ENCODE measurements at regions not wholly inside any gene's neighbourhood (a gene's known extent, or its start where the extent isn't known, plus 50 kb on each side); places are given as distances from the start of the nearest gene placed in this dataset.
A peak's percentile ranks its signal among the peaks of the same experiment; 100 is the strongest.
"Not testable (repeated sequence)": the region's sequence is repeated elsewhere in the genome, so short reads cannot be mapped to it uniquely, and the experiment has no call there.

DNA sequence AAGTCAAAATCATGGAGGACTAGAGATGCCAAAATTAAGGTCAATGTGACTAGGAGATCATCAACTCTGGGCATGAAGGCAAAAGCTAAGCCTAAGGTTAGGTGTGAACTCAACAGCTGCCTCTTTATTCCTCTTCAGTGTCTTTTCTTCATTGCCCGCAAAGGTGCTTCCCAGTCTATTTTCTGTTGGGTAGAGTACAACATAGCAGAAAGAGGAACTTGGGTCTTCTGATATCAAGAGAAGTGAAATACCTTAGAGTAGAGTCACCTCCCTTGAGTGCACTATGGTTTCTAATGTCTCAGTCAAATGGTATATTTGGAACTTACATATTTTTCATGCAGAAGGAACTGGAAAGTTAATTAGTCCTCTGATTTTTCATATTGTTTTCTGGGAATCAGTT is 122.5 kb upstream of the GRIN3A start:
- no peak for DNase-seq (ENCODE audit: low read depth)

DNA sequence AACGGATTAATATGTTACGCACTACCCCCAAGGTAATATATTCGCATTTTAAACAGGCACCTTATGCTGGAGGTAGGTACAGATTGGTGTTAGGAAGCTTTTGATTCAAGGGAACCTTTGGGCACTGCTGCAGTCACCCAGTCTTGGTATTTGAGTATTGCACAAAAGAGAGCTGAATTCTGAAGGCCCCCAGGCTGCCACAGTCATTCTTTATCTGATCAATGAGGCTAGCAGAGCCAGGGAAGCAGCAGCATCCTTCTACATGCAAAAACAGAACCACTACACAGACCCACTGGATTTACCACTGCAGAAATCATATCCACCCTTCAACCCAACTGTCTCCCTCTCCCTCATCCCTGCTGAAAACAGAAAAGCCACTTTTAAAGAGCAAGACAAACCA is 121.2 kb upstream of the GRIN3A start:
- DNase-seq (ENCODE audit: low read depth): no peak

- DNase-seq (ENCODE audit: low read depth): no peak
These were observed 119.6 kb upstream of the GRIN3A start for GRCh38 chr9:101858026-101858425.

- DNase-seq (ENCODE audit: low read depth): no peak
These were observed 110.8 kb upstream of the GRIN3A start for GRCh38 chr9:101849102-101849707.

DNA sequence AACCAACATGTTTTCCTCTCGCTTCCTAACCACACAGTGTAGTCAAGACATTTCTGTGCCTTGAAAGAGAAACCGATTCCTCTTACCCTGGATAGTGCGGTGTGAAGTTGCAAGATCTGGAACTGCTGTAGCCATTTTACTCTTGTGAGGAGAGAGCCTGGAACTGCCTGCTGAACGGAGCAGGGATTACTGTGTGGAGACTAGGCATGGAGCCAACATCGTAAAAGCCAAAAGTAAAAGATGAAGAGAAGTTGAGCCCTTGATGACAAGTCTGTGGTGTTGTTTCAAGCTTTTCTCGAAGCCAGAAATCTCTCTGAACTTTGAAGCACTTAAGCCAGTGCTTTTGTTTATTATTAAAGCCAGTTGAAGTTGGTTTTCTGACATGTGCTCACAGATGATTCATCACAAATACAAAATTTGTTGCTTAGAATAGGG is 110.1 kb upstream of the GRIN3A start:
- no peak for DNase-seq (ENCODE audit: low read depth)

GRCh38 chr9:101846161-101846560 is 107.7 kb upstream of the GRIN3A start:
- DNase-seq (ENCODE audit: low read depth): no peak

DNA sequence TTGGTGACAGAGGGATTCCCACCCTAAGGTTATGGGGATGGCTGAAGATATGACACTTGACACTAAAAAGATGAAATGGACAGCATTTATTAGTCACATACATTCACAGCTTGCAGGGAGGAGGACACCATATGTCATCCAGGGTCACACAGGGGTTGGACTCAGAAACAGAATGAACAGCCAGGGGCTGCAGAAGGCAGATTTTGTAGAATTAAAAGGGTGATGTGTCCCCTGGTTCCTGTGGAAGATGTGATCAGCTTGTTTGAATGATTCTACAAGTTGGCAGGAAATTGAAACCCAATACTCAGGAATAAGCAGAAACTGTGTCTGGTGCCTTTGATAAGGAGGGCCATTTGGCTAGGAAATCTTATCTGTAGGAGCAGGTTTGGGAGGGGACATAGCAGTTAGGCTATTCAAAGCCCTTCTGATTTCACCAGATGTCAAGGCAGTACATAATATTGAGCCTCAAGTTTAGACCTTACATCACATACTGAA is 102.3 kb upstream of the GRIN3A start:
- no peak for DNase-seq (ENCODE audit: low read depth)

DNA sequence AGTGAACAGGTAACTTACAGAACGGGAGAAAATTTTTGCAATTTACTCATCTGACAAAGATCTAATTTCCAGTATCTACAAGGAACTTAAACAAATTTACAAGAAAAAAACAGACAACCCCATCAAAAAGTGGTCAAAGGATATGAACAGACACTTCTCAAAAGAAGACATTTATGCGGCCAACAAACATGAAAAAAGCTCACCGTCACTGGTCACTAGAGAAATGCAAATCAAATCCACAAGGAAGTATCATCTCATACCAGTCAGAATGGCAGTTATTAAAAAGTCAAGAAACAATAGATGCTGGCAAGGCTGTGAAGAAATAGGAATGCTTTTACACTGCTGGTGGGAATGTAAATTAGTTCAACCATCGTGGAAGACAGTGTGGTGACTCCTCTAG is 100.5 kb upstream of the GRIN3A start:
- not testable (repeated sequence) for DNase-seq (ENCODE audit: low read depth)

- no peak for DNase-seq (ENCODE audit: low read depth)
These were observed 97.6 kb upstream of the GRIN3A start for GRCh38 chr9:101836021-101836420.

DNA sequence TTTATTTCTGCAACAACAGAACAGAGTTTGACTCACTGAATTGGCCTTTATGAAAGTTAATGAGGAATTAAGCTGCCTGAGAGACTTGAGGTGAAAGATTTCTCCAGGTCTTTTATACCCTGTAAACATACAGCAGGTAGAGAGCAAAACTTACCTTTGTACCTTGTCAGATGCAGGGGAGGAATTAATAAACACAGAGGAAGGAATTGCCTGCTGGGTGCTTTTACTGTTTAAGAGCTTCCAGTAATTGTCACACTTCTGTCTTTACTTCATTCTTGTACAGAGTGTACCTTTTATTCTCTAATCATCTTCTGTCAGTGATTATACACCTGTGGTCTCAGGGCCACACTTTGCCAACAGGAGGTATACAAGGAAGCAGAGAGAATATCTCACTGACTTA is 94.0 kb upstream of the GRIN3A start:
- DNase-seq (ENCODE audit: low read depth): no peak

- DNase-seq (ENCODE audit: low read depth): not testable (repeated sequence)
These were observed 83.0 kb upstream of the GRIN3A start for GRCh38 chr9:101821450-101821849.

GRCh38 chr9:101820983-101821382 is 82.5 kb upstream of the GRIN3A start:
- DNase-seq (ENCODE audit: low read depth): not testable (repeated sequence)

- DNase-seq (ENCODE audit: low read depth): no peak
These were observed 75.6 kb upstream of the GRIN3A start for GRCh38 chr9:101814064-101814463.

GRCh38 chr9:101807879-101808278 is 69.4 kb upstream of the GRIN3A start:
- not testable (repeated sequence) for DNase-seq (ENCODE audit: low read depth)

GRCh38 chr9:101796044-101796443 is 57.6 kb upstream of the GRIN3A start:
- DNase-seq (ENCODE audit: low read depth): no peak

DNA sequence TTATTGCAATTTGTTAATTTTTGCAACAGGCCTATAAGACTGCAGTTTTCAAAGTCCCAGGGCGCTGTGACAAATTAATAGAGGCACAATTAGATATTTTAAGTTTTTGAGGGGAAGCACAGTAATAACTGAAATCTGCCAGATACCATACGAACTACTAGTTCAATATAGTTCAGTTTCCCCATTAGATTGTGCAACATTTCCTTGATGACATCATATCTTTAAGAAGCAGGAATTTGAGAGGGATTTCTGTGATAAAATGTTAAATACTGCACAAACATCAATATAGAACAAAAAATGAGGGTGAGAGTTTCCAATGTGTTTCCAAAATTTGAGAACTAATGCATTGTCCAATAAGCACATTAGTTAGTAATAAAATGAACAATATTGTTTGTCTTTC is 56.7 kb upstream of the GRIN3A start:
- DNase-seq (ENCODE audit: low read depth): no peak

GRCh38 chr9:101792475-101792874 is 54.0 kb upstream of the GRIN3A start:
- DNase-seq (ENCODE audit: low read depth): no peak

DNA sequence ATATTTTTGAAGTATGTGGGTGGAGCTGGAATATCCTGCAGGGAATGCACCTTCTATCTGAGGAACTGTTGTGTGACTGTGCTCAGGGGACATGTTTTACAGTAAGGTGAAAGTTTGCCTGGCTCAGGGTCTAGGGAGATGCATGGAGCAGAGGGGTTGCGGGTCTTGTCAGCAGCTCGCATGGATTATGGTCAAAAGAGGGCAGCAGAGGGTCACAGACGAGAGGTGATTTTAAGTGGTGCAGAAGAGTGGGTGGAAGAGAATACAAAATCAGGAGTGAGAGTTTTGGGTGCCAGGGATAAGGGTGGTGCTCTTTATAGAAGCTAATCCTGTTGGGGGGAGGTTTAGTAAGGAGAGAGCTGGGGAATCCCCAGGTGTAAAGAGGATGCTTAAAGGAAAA is 53.5 kb upstream of the GRIN3A start:
- peak; percentile 6 for DNase-seq (ENCODE audit: low read depth)

DNA sequence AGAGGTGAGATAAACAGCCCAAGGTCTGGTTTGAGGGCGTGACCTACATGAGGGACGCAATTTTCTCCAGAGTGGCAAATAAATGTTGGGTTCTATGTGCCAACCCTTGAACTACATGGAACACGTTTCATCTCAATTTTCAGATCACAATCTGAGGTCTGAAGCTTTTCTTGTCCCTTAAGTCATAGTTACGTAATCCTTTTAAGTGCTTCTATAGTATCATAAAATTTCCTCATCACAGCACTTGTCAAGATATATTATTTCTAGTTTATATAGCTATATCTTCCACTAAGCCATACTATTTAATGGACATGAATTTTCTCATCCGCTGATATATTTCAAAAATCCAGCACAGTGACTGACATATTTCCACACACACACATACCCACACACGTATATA is 53.1 kb upstream of the GRIN3A start:
- no peak for DNase-seq (ENCODE audit: low read depth)

Data from RPMI7951 (cell line).